Hepatocyte (in vitro differentiated cells): ENCODE measurements at regions not wholly inside any gene's neighbourhood (a gene's known extent, or its start where the extent isn't known, plus 50 kb on each side); places are given as distances from the start of the nearest gene placed in this dataset.

Experiments used
- CTCF ChIP-seq: fragments of 200-600 bp; sonication (generic); IDR thresholded peaks from 2 replicates; pipeline ENCODE4 v1.5.1; 2016; ENCODE audit warnings: antibody characterized with exemption, mild to moderate bottlenecking; ENCODE audit not compliant: poor library complexity
- EZH2phosphoT487 ChIP-seq: fragments of 200-600 bp; sonication (generic); IDR thresholded peaks from one replicate; pipeline ENCODE4 v1.6.1; 2018; ENCODE audit warnings: antibody characterized with exemption, mild to moderate bottlenecking, low read depth, moderate library complexity; ENCODE audit not compliant: unreplicated experiment, severe bottlenecking

DNA sequence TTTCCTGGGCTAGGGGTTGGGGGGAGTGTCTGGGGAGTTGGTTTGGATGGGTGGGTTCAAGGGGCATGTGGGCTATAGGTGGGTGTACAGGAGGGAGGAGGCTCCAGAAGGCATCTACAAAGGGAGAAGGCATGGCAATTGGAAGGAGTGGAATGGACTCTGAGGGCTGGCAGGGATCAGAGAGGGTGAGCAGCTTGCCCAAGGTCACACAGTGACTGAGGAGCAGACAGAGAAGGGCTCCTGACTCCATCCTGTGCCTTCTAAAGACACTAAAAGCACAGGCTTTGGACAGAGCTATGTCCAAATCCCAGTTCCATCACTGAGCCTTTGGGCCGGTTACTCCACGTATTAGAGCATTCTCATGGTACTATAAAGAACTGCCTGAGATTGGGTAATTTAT lies 151.8 kb downstream of the PTPRU start:
- TF ChIP-seq EZH2phosphoT487, result no peak
- TF ChIP-seq CTCF, result no peak
